T-helper 9 cell (primary cell): ENCODE measurements at regions not wholly inside any gene's neighbourhood (a gene's known extent, or its start where the extent isn't known, plus 50 kb on each side); places are given as distances from the start of the nearest gene placed in this dataset.

ENCODE experiments used
- DNase-seq: peaks from one replicate; pipeline ENCODE4 v3.0.0-alpha.2; 2020

DNA sequence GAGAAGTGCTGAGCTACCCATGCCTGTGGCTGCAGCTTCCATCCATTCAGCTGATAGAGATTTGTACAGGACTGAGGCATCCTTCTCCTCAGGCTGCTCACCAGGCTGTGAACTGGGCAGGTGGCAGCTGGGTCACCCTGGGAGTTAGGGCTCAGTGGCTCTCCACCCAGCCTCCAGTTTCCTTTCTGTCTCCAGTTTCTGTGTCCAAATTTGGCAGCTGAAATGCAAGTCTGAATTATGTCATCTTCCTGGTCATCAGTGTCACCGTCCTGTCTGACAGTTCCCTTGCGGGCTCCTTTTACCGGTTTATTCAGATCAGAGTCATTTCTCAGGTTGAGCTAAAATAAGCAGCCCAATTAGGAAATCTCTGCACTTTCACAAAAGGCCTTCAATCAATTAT is 93.3 kb downstream of the EDN1 start:
- no peak for DNase-seq

DNA sequence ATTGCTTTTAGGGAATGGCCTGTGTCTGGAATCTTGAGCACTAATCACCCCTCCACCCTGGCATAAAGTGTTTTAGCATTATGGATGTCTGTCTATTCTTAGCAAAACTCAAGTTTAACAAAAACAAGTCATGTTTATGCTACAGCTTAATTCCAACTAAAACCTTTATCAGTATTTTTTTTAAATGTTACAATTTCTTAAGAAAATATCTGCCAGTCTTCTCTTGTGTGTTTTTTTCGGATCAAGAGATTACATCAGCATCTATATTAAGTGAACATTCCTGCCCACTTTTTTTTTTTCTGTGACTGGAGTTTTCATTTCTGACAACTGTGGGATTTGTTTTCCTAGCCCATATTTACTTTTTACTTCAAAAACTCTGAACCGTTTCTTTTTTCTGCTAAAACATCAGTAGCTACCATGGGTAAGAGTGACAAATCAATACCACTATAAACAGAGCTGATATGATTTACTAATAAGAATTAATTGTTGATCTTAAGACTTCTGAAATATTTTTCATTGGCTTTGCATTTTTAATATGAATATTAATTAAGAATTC is 94.3 kb downstream of the EDN1 start:
- no peak for DNase-seq

DNA sequence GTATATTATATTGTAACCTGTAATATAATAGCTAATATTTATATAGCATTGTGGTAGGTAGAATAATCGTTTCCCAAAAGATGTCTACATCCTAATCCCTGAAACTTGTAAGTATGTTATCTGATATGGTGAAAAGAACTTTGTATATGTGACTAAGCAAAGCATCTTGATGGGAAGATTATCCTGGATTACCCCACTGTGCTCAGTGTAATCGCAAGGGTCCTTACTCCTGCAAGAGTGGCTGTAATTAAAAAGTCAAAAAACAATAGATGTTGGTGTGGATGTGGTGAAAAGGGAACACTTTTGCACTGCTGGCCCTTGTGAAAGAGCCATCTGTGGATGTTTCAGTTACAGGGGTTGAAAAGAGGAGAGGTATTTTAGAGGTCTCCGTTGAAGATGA is 95.2 kb downstream of the EDN1 start:
- DNase-seq = no peak

DNA sequence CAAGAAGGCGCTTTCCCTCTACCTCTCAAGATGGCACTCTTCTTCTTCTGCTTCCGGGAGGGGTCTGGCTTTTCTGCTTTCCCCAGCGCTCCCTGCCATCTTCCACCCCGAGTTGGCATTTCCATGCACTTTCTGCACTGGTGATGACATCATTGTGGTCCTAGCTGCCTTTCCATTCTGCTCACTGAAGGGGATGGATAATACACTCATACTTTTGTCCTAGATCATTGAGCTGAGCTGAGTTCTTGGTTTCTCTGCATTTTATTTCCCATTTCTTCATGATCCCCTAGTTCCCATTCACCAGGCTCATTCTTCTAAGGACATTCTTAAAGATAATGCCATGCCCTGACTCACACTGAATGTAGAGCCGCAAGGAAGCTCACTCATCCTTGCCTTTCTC is 96.7 kb downstream of the EDN1 start:
- DNase-seq = no peak

DNA sequence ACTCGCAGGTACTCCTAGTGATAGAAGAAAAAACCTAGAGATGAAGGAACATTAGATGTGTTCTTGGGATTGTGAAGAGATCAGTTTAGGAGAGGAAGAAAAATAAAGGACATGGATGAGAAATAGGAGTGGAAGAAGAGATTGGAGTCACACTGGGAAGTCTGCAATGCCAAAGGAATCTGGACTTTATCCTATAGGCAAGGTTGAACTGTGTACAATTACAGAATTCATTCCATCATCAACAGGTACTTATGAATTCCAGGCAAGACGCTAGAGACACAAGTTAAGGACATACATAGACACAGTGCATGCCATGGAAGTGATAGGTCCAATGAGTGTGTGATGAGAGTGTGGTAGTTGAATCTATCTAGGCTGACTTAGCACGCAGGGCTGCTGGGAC is 101.3 kb downstream of the EDN1 start:
- DNase-seq = no peak

DNA sequence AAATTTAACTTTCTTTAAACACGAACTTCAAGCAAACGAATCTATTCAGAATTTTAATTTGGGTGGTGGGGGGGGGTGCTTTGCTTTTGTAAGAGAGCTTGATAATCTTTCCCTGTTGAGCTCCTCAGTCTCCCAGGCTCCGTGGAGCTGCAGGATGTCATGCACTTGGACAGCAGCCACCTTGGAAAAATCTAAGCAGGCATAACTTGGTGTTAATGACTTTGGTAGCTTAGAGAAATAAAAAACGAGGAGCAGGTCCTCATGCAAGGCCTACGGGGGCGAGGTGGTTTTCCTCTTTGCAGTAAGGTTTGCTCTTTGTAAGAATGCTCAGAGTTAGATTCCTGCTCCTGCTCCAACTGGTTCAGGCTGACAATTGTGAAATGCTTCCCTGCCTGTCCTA is 102.3 kb downstream of the EDN1 start:
- no peak for DNase-seq

DNA sequence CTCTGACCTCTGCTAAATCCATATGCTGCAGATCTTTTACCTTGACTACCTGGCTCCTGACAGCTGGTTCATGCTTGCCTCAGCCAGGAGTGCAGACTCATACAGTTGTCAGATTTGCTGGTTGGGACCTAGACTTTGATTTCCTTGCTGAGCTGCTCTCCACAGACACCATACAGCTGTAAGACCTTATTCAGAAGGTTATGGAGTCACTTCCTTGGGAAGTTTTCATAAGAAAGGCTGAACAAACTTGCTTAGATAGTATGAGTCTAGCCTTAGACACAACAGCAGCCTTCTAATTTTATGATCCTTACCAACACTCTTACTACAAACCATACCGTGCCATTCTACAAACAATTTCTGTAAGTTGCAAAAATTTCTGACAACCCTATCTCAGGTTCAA is 102.9 kb downstream of the EDN1 start:
- no peak for DNase-seq

DNA sequence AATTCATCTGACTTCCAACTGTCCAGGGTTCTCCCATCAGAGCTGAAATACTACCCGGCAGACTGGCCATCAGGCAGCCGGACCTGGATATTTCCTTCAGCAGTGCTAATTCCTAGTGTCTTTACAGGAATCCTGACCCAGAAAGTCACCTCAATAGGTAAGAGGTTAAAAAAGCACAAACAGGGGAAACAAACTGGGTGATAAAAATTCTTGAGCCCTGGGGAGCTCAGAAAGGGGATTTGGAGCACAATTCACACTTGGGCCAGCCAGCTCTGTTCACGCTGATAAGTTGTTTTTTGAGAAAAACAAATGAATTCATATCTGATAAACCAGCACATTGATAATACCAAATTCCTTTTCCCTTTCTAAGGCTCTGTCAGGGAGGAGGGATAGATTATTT is 104.0 kb downstream of the EDN1 start:
- DNase-seq = no peak

DNA sequence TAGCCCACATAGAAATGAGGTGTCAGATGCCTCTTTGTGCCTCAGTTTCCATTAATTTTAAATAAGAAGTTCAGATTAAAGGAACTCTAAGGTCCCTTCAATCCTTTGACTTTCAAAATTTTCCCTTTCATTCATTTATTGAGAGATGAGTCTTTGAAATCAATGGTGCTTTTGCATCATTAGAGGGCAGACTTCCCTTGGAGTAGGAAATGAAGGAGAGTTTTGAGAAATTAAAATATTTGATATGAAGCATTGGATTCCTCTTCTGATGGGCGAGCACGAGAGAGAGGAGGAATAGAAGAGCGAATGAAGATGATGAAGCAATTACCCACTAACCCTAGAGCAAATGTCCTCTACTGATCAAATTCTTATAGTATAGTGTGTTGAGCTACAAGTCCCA is 105.7 kb downstream of the EDN1 start:
- no peak for DNase-seq

DNA sequence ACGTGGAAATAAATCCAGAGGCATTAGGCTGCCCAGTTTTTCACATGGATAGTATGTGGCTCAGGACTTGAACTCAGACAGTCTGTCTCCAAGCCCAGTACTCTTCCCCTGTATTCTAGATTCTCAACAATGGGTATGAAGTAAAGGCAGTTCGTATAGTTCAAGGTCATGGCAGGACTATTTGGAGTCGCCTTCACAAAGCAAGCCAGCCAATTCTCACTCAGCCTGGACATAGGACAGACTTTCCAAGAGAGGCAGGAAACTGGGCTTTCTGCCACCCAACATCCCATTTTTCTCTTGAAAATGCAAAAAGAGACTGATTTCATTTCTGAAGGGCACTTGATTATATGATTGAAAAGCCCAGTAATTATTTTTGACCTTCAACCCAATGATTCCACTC is 111.0 kb downstream of the EDN1 start:
- DNase-seq = no peak

DNA sequence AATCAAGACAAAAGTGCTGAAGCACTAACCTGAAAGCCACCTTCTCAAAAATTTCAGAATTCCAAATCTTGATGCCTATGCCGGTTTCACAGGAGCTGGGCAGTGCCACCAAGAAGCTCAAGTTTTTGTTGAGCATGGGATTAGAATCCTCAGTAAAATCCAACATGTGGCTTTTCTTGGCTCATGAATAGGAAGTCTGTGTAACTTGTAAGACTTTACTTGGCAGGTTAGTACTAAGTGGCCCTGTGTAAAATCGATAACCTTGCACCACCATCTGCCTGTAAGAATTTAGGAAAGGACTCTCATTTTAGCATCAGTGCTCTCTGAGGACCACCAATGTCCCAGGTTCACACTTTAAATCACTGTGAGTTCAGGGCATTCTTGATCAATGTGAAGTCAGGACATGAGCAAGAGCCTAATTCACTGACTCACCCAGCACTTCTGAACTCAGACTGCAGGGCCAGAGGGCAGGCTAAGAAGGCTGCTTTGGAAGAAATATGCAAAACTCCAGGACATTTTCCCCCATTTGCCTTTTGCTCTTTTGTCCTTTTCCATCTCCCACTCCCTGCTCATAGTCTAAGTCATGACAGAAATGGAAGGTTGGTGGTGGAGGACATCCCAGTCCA is 113.2 kb downstream of the EDN1 start:
- no peak for DNase-seq

DNA sequence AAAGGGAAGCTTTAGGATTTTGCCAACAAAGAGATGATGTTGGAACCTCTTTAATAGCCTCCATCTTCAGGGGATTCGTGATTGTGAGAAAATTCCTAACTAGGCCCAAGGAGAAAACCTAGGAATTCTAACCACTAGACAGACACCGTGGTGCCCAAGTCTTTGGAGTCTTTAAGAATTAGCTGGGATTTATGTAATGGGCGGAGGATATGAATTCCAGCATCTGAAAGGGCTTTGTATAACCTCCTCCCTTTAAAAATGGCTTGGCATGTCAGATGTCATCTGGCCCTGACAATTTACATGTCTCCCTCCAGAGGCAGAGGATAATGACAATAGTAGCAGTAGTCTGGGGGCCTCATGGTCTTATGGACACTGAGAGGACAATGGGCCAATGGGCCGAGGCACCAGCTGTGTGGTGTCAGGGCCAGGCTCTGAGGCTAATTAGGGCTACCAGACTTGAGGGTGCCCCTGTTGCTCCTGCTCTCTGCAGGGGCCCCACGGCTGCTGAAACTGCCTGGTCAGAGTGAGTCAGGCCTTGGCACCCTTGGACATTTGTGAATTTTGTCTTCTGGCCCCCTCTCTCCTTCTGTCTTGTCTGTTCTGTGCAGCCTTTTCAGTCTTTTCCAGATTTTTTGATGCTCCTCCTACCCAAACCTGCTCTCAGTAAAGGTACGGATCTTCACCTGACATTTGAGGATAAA is 113.9 kb downstream of the EDN1 start:
- DNase-seq = no peak

DNA sequence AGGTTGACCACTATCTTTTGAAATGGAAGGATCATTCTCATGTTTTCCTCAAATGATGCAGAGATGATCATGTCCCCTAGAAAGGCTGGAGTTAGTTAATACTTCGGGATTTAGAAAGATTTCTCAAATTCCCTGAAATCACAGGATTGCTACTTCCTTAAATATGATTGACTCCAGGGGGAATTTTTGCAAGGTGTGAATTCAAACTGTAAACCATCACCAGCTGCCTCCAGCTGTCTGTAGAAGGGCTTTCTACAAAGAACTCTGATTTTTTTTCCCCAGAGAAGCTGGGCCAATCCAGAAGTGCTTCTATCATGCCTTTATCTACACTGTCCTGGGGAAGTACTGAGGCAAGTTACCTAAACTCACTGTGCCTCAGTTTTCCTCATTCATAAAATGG is 114.5 kb downstream of the EDN1 start:
- DNase-seq = no peak

DNA sequence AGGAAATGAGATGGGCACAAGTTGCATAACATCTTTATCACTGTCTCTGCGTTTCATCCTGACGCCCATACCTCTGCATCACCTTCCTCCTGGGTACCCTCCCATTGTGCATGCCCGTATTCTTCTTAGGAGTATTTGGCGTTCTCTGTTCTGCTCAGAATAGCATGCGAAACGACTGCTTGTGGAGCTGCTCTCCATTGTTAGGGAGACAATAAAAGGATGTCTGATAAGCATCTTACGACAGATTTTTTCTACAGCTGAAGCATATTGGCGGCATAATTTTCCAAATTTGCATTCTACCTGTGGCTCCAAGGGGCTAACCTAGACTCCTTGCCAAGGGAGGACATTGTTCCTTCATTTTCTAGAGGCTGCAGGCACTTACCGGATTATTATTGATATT is 118.6 kb downstream of the EDN1 start:
- no peak for DNase-seq

DNA sequence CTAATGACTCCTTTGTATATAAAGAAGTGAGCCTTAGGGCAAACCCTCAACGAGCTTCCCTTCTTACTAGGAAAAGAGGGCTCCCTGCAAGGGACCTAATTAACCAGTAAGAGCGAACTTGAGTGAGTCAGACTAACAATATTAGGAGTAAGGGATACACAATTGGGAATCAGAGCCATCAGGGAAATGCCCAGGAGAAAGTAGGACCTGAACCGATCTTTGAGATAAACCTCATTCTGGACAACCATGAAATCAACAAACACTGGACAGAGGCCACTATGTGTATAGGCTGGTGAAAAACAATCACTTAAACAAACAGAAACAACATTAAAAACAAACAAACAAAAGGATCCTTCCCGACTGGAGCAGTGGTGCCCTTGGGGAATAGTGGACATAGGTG is 120.8 kb downstream of the EDN1 start:
- DNase-seq = no peak

DNA sequence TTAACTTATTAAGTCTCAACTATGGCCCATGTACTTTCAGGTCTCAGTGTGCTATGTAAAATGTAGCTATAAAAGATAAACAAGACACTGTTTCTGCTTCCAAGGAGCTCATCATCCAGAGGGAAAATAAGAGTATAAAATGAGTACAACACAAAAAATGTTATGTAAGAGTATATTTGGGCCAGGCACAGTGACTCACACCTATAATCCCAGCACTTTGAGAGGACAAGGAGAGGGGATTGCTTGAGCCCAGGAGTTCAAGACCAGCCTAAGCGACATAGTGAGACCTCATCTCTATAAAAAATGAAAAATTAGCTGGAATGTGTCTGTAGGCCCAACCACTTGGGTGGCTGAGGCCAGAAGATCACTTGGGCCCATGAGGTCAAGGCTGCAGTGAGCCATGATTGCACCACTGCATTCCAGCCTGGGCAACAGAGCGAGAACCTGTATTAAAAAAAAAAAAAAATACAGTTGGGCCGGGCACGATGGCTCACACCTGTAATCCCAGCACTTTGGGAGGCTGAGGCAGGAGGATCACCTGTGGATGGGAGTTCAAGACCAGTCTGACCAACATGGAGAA is 124.0 kb downstream of the EDN1 start:
- DNase-seq = no peak

DNA sequence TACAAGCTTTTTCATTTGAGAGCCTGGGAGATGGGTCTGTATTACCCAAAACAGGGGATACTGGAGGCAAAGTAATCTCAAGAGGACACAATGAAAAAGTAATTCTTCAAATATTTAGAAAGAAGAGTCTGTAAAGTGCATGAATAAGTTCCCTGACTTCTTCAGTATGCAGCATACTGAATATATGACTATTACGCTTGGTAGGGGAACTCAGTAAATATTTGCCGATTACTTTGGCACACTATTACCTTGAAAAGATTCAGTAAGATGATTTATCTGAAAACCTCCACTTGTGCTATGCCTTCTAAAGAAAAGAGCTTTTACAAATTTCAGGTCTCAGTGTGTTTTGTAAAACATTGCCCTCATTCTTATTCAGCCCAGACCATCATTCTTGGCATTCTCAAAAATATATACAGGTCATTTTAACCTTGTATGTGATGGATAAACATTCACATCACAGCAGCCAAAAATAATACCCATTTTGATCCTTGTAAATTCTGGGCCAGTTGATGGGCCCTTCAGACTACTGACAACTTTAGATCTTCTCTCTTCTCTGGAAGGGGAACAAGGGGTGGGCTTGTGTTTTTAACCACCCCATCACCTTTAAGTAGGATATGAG is 125.9 kb downstream of the EDN1 start:
- no peak for DNase-seq

DNA sequence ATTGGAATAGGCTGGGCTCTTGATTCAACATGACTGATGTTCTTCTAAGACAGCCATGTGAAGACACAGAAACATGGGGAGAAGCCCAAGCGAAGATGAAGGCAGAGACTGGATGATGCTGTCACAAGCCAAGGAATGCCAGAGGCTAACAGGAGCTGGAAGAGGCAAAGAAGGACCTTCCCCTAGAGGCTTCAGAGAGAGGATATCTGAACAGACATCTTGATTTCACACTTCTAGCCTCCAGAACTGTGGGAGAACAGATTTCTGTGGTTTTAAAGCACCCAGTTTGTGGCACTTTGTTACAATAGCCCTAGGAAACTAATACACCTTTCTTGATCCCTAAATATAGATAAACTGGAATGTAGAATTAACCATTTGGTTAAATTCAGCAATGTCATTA is 127.0 kb downstream of the EDN1 start:
- no peak for DNase-seq

DNA sequence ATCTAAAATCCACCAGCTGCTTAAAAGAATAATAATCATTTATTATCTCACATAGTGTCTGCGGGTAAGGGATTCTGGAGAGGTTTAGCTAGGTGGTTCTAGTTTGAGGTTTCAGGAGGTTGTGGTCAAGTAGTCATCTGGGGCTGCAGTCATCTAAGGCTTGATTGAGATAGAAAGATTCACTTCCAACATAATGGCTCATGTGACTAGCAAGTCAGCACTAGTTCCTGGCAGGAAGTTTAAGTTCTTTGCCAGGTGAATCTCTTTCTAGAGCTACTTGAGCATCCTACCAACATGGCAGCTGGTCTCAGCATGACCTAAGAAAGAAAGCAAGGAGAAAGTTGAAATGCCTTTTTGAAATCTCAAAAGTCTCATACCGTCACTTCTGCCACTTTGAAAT is 128.8 kb downstream of the EDN1 start:
- DNase-seq = no peak

DNA sequence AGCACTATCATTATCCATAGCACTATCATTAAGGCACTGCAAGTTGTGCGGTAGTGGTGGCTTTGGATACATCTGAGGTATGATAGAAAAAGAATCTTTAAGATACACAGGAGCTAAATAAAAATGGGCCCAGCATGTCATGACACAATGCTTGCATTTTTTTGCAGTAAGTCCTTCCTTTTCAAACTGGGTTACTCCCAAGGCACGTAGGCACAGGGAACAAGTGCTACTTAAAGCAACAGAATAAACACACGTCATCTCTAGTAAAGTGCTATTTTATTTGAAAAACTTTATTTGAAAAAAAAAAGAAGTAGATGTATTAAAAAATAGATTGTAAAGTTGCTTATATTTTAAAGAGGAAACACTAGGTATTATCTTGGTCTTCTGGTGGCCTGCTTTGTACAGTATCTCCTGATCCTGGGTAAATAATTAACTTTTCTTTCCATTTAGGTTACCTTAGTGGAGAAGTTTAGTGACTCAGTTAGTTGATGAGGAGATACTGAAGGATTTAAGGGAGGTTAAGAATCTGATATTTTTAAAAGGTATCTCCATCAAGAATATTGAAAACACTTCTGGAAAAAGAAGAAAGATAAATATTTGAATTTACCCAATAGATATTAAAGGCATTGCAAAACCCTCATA is 129.6 kb downstream of the EDN1 start:
- no peak for DNase-seq

DNA sequence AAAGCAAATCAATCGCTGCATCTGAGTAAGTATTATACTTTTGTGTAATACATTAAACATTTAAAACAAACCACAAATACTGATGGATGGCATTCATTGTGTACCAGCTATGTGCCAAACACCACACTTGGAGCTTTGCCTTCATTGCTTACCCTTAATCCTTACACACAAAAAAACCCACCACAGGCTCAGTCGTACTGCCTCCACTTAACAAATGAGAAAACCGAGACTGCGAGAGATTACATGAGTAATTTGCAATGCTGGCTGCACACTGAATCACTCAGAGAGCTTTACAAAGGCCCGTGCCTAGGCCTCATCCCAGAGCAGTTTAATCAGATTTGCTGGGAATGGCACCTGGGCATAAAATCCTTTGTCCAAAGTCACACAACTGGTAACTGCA is 130.5 kb downstream of the EDN1 start:
- no peak for DNase-seq

DNA sequence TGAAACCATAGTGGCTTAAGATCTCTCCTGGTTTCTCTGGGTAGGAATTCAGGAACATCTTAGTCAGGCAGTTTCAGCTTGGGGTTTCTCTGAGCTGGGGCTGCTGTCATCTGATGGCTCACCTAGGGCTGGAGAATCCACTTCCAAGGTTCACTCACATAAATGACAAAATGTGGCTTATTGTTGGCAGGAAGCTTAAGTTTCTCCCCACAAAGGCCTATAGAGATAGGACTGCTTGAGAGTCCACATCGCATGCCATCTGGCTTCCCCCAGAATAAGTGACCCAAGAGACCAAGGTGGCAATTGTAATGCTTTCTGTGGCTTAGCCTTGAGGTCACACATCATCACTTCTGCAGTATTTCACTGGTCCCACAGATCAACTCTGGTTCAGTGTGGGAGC is 131.4 kb downstream of the EDN1 start:
- no peak for DNase-seq

DNA sequence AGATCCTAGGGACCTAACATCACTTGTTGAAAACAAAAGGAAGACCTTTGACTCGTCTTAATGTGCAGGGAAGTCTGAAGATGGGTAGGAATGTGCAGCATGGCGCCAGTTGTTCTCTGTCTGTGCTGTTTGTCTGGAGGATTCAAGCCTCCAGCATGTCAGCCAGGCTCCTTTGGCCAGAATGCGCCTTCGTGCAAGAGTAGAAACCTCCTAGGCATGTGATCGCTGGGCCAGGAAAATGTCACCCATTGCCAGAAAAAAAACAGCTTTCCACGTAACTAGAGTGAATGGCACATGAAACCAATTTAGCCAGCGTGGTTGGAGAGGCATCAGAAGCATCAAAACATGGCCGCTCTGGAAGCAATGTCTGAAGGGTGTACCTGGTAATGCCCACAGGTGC is 132.7 kb downstream of the EDN1 start:
- no peak for DNase-seq

DNA sequence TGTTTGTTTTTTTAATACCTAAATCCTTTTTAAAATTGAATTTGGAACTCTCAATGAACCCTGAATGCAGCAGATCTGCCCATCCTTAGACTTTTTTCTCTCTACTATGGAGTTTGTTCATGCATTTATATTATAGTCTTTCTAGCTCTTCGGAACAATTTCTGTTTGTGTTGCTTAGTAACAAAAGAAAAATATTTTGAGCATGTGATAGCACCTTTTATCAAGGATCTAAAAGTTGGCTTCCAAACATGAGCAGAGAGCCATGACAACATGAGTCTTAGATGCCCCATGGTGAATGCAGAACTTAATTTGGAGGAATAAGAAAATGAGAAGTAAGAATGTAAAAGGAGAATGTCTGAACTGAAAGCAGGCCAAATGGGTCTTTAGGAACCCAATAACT is 133.7 kb downstream of the EDN1 start:
- DNase-seq = no peak
